Myocyte (in vitro differentiated cells): ENCODE measurements at regions not wholly inside any gene's neighbourhood (a gene's known extent, or its start where the extent isn't known, plus 50 kb on each side); places are given as distances from the start of the nearest gene placed in this dataset.
A peak's percentile ranks its signal among the peaks of the same experiment; 100 is the strongest.

Experiments
- DNase-seq: peaks from one replicate; pipeline ENCODE4 v3.0.0-alpha.2; 2012; ENCODE audit warnings: low read depth

DNA sequence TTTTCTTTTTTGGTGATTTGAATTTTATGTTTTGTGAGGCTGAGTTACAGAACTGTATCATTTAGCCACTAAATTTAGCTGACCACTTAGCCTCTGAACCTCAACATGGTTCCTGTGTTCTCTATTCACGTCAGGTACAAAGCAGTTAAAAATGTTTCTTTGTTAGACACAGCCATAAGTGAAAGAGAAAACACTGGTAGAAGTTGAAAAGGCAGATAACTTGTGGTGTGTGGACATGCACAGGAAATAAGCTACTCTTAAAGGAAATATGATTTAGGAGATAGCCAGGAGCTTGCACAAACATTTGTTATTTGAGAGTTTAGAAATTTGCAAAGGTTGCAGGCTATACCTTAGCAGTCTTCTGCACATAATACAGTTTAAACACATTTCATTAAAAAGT, 171.0 kb upstream of the RPS6KA3 start:
- DNase-seq = no peak

DNA sequence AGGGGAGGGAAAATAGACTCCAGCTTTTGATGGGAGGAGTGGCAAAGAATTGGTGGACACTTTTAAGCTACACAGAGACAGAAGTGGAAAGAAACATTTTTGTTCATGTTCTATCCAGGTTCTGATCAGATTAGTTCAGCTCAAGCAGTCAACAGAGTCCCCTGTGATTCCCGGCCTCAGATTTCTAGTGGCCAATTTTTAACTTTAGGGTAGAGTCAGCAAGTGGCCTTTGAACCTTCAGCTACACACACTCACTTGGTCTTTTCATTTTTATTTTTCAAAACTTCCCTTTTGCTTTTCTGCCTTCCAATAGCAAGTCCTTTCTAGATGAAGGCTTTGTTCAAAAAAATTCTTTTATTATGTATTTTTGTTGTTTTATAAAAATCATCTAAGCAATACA, 169.2 kb upstream of the RPS6KA3 start:
- no peak for DNase-seq

DNA sequence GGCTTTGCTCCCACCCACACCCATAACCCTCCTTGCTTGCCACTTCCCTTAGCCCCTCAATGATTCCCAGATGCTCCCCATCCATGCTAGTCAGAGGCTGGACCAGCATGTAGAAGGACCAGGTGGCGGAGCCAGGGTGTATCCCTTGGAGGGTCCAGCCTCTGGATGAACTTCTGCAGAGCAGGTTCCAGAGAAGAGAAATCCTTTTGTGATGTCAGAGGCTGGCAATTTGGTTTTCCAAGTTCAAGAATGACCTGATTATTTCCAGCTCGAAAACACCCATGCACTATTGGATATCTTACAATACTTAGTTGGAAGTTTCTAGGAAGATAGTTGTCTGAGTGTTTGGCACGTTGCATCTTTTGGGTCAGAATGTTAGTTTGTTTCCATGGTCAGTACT, 168.3 kb upstream of the RPS6KA3 start:
- no peak for DNase-seq

DNA sequence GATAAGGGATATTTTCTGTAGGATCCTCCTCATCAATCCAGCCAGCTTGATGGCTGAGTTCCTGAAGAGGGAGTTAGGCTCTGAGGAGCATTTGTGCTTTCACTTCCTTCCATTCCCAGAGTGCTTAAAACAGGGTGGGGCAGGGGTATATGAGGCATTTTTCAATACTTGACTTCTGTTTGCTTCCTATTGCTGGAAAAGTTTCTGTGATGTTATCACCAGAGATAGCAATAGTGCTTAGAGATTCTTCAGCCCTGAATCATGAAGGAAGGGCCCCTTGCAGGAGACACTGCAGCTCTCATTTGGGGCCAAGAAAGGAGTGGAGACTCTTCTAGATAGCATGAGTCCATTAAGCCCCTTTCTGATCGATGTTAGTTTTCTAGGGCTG, 166.7 kb upstream of the RPS6KA3 start:
- DNase-seq = no peak

DNA sequence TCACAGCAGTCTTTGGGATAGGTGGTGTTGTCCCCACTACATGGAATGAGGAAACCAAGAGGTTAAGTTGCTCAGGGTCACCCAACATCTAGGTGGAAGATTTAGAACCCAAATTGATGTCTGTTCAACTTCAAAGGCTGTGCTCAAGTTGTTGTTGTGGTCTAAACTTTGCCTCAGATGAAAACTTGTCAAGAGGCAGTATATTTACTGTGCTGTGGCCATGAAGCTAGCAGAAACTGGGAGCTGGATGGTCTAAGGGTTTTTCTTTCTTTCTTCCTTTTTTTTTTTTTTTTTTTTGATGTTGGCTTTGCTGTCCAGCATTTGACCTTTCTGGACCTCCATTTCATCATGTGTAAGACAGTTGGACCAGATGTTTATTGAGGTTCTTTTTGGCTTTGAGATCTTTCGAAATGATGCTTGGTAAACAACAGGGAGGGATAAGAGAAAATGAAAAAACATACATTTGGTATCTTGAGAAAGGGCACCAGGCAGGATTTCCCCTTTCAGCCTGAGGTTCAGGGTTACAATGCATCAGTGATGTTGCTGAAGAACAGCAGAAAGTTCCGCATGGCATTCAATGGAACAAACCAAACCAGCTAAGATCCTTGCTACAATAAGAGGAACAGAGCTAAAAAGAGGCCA, 166.2 kb upstream of the RPS6KA3 start:
- no peak for DNase-seq

- DNase-seq = peak; percentile 15
These were observed 165.3 kb upstream of the RPS6KA3 start for GRCh38 chrX:20432048-20432447.

- no peak for DNase-seq
These were observed 164.8 kb upstream of the RPS6KA3 start for GRCh38 chrX:20431486-20431885.

- DNase-seq = peak; percentile 75
These were observed 160.6 kb upstream of the RPS6KA3 start for GRCh38 chrX:20427173-20427770.

GRCh38 chrX:20421697-20422096, 155.0 kb upstream of the RPS6KA3 start:
- DNase-seq = peak; percentile 11

DNA sequence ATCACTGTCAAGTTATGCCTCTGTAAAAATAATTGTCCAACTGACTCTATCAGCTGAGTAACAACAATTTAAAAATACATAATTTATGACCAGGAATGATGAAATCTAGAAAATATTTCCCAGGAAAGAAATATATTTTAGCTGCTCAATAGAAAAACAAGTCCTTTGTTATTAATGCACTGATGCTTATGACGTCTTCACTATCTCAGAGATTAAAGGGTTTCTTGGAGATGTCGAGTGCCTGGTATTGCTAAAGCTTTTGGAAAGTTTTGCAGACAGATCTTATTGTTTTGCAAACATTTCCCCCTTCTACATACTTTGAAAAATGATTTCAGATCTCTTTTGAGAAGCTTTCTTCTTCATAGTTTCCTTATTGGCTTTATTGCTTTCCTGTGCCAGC, 154.6 kb upstream of the RPS6KA3 start:
- no peak for DNase-seq

GRCh38 chrX:20420058-20420457, 153.3 kb upstream of the RPS6KA3 start:
- DNase-seq = no peak

- no peak for DNase-seq
These were observed 151.9 kb upstream of the RPS6KA3 start for GRCh38 chrX:20418379-20419150.

DNA sequence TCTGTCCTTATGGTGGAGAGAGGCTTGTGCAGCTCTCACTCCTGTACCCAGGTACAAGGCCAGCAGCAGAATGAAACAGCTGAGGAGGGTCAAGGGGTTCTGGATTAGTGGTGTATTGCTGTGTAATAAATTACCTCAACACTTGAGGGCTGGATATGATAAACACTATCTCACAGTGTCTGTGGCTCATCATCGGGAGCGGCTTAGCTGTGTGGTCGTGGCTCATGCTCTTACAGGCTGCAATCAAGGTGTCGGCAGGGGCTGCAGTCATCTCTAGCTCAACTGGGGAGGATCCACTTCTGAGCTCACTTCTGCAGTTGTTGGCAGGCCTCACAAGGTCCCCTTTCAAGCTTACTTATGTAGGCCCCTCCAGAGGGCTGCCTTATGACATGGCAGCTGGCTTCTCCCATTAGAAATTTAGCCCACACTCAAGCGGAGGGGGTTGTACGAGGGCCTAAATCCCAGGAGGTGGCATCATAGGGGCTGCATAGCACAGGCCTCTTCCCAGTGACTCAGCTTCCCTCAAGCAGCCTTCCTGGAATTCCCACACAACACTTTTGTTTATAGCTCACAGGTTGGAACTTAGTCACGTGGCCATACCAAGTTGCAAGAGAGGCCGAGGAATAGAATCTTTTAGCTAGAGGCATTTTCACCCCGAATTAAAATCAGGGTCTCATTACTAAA, 148.2 kb upstream of the RPS6KA3 start:
- DNase-seq = peak; percentile 35

- no peak for DNase-seq
These were observed 147.4 kb upstream of the RPS6KA3 start for GRCh38 chrX:20414066-20414465.

DNA sequence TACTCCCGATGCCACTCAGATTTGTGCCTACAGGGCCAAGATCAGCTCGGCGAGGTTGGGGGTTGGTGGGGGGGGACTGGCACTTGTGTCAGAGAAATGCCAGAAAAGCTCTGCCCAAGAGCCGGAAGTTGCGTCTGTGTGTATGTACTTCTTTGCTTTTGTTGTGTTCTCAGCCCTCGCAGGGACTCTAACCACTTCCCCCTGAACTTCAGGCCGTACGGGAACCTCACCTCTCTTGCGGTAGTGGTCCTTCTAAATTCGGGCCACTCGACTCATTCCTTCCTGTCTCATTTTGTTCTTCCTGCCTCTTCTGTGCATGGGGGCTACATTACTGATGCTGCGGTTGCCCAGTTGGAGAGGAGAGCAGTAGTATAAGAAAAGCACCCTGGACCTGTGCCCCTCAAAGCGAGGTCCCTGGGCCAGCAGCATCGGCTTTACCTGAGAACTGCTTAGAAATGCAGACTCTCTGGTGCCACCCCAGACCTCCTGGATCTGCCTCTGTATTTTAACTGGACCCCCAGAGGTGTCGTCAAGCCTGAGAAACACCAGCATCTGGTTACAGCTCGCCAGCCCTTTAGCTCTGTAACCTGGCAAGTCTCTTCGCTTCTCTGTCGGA, 146.3 kb upstream of the RPS6KA3 start:
- DNase-seq = no peak

DNA sequence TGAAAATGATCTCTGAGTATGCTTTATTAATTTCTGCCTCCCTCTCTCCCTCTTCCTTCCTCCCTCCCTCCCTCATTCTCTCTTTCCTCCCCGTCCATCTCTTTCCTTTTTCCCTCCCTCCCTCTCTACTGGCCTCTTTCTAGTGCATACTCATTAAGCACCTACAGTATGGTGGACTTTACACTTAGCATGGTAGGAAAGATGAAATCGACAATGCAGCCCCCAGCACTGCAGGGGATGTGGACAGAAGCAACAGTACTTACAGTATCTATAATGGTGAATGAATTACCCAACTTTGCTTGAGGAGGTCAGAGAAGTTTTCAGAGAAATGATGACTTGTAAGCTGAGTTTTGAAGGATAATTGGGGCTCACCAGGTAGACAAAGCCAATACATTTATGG, 143.8 kb upstream of the RPS6KA3 start:
- no peak for DNase-seq

DNA sequence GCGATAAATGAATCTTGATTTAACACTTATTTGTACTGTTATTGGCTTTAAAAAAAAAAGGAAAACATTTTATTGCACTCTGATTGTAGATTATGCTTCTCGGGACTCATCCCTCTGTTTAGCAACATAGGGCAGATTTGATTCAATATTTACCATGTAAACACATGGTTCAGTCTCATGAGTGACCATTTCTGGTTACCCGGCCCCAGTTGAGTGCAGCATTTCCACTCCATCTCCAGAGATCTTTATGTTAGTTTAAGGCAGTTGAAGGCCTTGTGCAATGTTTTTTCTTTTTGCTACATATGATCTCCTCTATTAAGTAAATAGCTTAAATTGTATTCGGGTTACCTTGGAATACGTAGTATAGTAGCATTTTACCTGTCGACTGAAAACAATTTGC, 143.3 kb upstream of the RPS6KA3 start:
- no peak for DNase-seq

- DNase-seq = no peak
These were observed 136.2 kb upstream of the RPS6KA3 start for GRCh38 chrX:20402956-20403355.

GRCh38 chrX:20399728-20400414, 133.2 kb upstream of the RPS6KA3 start:
- DNase-seq = no peak

- no peak for DNase-seq
These were observed 130.9 kb upstream of the RPS6KA3 start for GRCh38 chrX:20397587-20397986.

DNA sequence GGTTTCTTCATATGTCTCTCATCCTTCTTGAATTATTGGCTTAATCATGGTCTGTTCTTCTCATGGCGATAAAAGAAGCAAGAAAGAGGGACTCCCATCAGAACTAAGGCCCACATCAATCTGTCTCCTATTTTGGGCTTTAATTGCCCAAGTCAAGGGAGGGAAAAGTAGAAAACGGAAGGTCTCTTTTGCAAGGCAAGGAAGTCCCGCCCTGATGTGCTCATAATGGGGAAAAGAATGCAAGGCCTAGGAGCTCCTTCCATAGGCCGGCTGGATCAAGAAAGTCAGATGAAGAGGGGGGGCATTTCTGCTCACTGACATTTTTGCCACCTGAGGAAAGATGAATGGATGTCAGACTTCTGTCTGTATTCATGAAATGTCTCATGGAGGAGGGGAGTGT, 127.7 kb upstream of the RPS6KA3 start:
- no peak for DNase-seq
